T-helper 1 cell (primary cell): ENCODE measurements at regions not wholly inside any gene's neighbourhood (a gene's known extent, or its start where the extent isn't known, plus 50 kb on each side); places are given as distances from the start of the nearest gene placed in this dataset.

Source experiments
- DNase-seq, 5 donors: peaks; one replicate each; pipeline ENCODE4 v3.0.0-alpha.2; 2012 to 2020

- no peak for DNase-seq
These were observed 403.3 kb upstream of the ATP2B1 start for GRCh38 chr12:90111791-90112580.

- DNase-seq: no peak
These were observed 397.9 kb upstream of the ATP2B1 start for GRCh38 chr12:90106568-90106967.

GRCh38 chr12:90102957-90103652 lies 394.5 kb upstream of the ATP2B1 start:
- peak in 2 of 5 donors; percentile 5 to 45 for DNase-seq

GRCh38 chr12:90100579-90100978 lies 391.9 kb upstream of the ATP2B1 start:
- DNase-seq: no peak

- DNase-seq: no peak
These were observed 390.6 kb upstream of the ATP2B1 start for GRCh38 chr12:90099288-90099687.

- no peak for DNase-seq
These were observed 389.6 kb upstream of the ATP2B1 start for GRCh38 chr12:90098132-90098779.

- DNase-seq: no peak
These were observed 383.2 kb upstream of the ATP2B1 start for GRCh38 chr12:90091809-90092208.

- DNase-seq: peak in 1 of 5 donors; percentile 31
These were observed 382.5 kb upstream of the ATP2B1 start for GRCh38 chr12:90090929-90091651.

- no peak for DNase-seq
These were observed 377.6 kb upstream of the ATP2B1 start for GRCh38 chr12:90086281-90086680.

- DNase-seq: no peak
These were observed 377.0 kb upstream of the ATP2B1 start for GRCh38 chr12:90085494-90086274.

- no peak for DNase-seq
These were observed 375.4 kb upstream of the ATP2B1 start for GRCh38 chr12:90084018-90084417.

GRCh38 chr12:90080616-90081015 lies 372.0 kb upstream of the ATP2B1 start:
- DNase-seq: no peak

- no peak for DNase-seq
These were observed 371.0 kb upstream of the ATP2B1 start for GRCh38 chr12:90079529-90080210.

- DNase-seq: no peak
These were observed 369.7 kb upstream of the ATP2B1 start for GRCh38 chr12:90078344-90078743.

- DNase-seq: no peak
These were observed 369.1 kb upstream of the ATP2B1 start for GRCh38 chr12:90077756-90078155.

- DNase-seq: peak in 1 of 5 donors; percentile 5
These were observed 368.2 kb upstream of the ATP2B1 start for GRCh38 chr12:90076851-90077319.

GRCh38 chr12:90075685-90076084 lies 367.0 kb upstream of the ATP2B1 start:
- no peak for DNase-seq

GRCh38 chr12:90074086-90074485 lies 365.4 kb upstream of the ATP2B1 start:
- DNase-seq: no peak

- DNase-seq: no peak
These were observed 363.4 kb upstream of the ATP2B1 start for GRCh38 chr12:90071996-90072395.

GRCh38 chr12:90069711-90070110 lies 361.1 kb upstream of the ATP2B1 start:
- DNase-seq: no peak

- no peak for DNase-seq
These were observed 359.2 kb upstream of the ATP2B1 start for GRCh38 chr12:90067791-90068190.
